ENCODE measurements at regions not wholly inside any gene's neighbourhood (a gene's known extent, or its start where the extent isn't known, plus 50 kb on each side); places are given as distances from the start of the nearest gene placed in this dataset.

DNA sequence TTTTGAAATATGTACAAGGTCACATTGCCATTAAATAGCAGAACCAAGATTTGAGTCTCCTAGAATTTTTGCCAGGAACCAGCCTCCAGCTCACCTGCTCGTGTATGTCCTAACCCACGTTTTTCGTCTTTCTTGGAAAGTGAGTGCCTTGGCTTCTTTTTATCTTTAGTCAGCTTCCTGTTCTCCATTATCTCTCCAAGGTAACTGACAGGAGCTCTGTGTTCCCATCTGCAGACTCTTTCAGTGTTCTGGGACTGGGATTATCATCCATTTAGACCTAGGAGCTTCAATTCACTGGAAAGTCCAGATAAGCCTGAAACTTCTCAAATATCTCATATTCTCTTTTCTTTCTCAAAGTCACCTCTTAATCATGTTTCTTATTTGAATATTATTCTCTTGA lies 193.7 kb downstream of the ZIC5 start:
- no peak overlapping the region for H3K4me2 ChIP-seq

DNA sequence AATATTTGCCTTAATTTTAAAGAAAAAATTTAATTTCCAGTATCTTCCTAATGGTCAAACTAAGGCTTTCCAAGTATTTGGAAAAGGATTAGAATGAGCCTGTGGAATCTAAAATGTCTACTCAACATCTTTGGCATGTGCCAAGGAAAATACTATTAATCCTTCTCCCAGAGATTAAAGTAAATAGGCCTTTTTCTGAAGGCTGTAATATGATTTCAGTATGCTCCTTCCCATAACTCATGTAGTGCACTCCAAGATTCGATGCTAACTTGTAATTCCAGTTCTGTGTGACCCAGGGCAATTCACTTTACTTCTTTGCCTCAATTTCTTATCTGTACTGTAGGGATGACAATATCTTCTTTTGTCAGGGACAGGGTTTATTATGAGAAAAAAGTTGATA lies 196.9 kb downstream of the ZIC5 start:
- Histone ChIP-seq H3K4me1 (ENCODE audit: insufficient read depth) (no peaks in the 10 kb centered on the region), H3K9me3 (ENCODE audit: low read depth) (no peaks in the 10 kb centered on the region), H3K79me2 (no peaks in the 10 kb centered on the region), H3K4me2 (no peak overlapping the region), H3K27ac (no peak overlapping the region), H3K4me3 (no peak overlapping the region), H3K9me2 (replicated peaks; ENCODE audit: insufficient read depth) (no peaks in the 10 kb centered on the region), H3K27me3 (no peaks in the 10 kb centered on the region), H2AFZ (no peak overlapping the region), H3K36me3 (replicated peaks; ENCODE audit: insufficient read depth, low read depth) (no peaks in the 10 kb centered on the region), H4K20me1 (ENCODE audit: insufficient read depth, poor library complexity, severe bottlenecking) (no peaks in the 10 kb centered on the region)
- no peak for DNase-seq (ENCODE audit: low spot score)
- 33% methylated on average over 1 of the region's 1 CpG for WGBS (ENCODE audit: low lambda C conversion rate, missing lambda C conversion rate)
- TF ChIP-seq EZH2phosphoT487 (IDR thresholded peaks at IDR 0.05; ENCODE audit: low read depth, severe bottlenecking, unreplicated experiment), result no peak
- TF ChIP-seq, protein P1, sequence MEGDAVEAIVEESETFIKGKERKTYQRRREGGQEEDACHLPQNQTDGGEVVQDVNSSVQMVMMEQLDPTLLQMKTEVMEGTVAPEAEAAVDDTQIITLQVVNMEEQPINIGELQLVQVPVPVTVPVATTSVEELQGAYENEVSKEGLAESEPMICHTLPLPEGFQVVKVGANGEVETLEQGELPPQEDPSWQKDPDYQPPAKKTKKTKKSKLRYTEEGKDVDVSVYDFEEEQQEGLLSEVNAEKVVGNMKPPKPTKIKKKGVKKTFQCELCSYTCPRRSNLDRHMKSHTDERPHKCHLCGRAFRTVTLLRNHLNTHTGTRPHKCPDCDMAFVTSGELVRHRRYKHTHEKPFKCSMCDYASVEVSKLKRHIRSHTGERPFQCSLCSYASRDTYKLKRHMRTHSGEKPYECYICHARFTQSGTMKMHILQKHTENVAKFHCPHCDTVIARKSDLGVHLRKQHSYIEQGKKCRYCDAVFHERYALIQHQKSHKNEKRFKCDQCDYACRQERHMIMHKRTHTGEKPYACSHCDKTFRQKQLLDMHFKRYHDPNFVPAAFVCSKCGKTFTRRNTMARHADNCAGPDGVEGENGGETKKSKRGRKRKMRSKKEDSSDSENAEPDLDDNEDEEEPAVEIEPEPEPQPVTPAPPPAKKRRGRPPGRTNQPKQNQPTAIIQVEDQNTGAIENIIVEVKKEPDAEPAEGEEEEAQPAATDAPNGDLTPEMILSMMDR (IDR thresholded peaks at IDR 0.05; ENCODE audit: poor library complexity), result no peak
- TF ChIP-seq EZH2 (IDR thresholded peaks at IDR 0.05; ENCODE audit: borderline replicate concordance), result no peak

More for the DNA sequence above, 193.7 kb downstream of the ZIC5 start:
- no peaks in the 10 kb centered on the region for H3K4me1 ChIP-seq (ENCODE audit: insufficient read depth)
- H3K27ac ChIP-seq, result no peak overlapping the region
- H3K36me3 ChIP-seq (replicated peaks; ENCODE audit: insufficient read depth, low read depth), result no peaks in the 10 kb centered on the region
- 46% methylated on average over 3 of the region's 3 CpGs for WGBS (ENCODE audit: low lambda C conversion rate, missing lambda C conversion rate)
- no peaks in the 10 kb centered on the region for H3K79me2 ChIP-seq
- DNase-seq (ENCODE audit: low spot score), result no peak
- H3K9me2 ChIP-seq (replicated peaks; ENCODE audit: insufficient read depth), result no peaks in the 10 kb centered on the region
- no peaks in the 10 kb centered on the region for H3K9me3 ChIP-seq (ENCODE audit: low read depth)
- TF ChIP-seq EZH2 (IDR thresholded peaks at IDR 0.05; ENCODE audit: borderline replicate concordance) (no peak), EZH2phosphoT487 (IDR thresholded peaks at IDR 0.05; ENCODE audit: low read depth, severe bottlenecking, unreplicated experiment) (no peak)
- TF ChIP-seq, protein P1 (IDR thresholded peaks at IDR 0.05; ENCODE audit: poor library complexity), result no peak
- no peaks in the 10 kb centered on the region for H4K20me1 ChIP-seq (ENCODE audit: insufficient read depth, poor library complexity, severe bottlenecking)
- no peak overlapping the region for H3K4me3 ChIP-seq
- no peak overlapping the region for H2AFZ ChIP-seq
- H3K27me3 ChIP-seq, result no peaks in the 10 kb centered on the region

DNA sequence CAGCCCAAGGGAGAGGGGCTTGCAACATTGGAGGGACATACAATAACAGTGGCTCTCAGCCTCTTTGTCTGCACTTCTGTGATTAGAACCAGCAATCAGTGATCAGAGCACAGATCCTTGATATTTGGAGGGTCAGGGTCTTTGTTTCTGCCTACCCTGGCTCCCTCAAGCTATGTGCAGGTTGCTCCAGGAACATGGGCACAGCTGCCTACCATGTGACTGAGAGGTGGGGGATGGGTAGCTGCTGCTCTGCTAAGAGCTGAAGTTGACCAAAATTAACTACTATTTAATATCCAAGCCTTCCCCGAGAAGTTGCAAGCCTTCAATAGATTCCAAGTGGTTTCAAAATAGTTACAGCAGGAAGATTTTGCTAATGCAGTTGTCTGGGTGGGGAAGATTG lies 202.6 kb downstream of the ZIC5 start:
- TF ChIP-seq EZH2 (IDR thresholded peaks at IDR 0.05; ENCODE audit: borderline replicate concordance), result no peak
- TF ChIP-seq EZH2phosphoT487 (IDR thresholded peaks at IDR 0.05; ENCODE audit: low read depth, severe bottlenecking, unreplicated experiment), result no peak
- TF ChIP-seq, protein P1 (IDR thresholded peaks at IDR 0.05; ENCODE audit: poor library complexity), result no peak
- no peaks in the 10 kb centered on the region for H3K27me3 ChIP-seq
- H3K9me2 ChIP-seq (replicated peaks; ENCODE audit: insufficient read depth), result no peaks in the 10 kb centered on the region
- H3K36me3 ChIP-seq (replicated peaks; ENCODE audit: insufficient read depth, low read depth), result no peaks in the 10 kb centered on the region
- no peak overlapping the region for H3K27ac ChIP-seq
- 69% methylated on average over 1 of the region's 1 CpG for WGBS (ENCODE audit: low lambda C conversion rate, missing lambda C conversion rate)
- H4K20me1 ChIP-seq (ENCODE audit: insufficient read depth, poor library complexity, severe bottlenecking), result no peaks in the 10 kb centered on the region
- DNase-seq (ENCODE audit: low spot score), result no peak
- H3K4me1 ChIP-seq (ENCODE audit: insufficient read depth), result no peaks in the 10 kb centered on the region
- H3K4me2 ChIP-seq, result no peak overlapping the region
- no peak overlapping the region for H2AFZ ChIP-seq
- H3K9me3 ChIP-seq (ENCODE audit: low read depth), result no peaks in the 10 kb centered on the region
- no peaks in the 10 kb centered on the region for H3K79me2 ChIP-seq
- H3K4me3 ChIP-seq, result no peak overlapping the region

DNA sequence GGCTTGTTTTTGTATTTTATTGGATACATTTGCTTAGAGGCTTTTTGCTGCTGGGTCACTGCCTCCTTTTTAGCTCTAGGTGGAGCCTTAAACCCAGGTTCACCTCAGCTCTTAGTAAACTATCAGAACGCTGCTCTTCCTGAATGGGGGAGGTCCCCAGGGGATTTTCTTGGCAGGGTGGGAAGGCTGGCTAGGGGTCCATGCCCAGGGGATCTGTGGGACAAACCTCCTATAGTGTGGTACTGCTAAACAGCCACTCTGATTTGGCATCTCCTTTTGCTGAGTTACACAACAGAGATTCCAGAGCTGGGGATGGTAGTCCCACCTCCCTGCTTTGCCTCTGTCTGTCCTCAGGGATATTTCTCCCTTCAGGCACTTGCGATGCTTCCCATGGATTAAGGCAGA lies 204.9 kb downstream of the ZIC5 start:
- Histone ChIP-seq H3K36me3 (replicated peaks; ENCODE audit: insufficient read depth, low read depth) (no peaks in the 10 kb centered on the region), H3K79me2 (no peaks in the 10 kb centered on the region), H4K20me1 (ENCODE audit: insufficient read depth, poor library complexity, severe bottlenecking) (no peaks in the 10 kb centered on the region), H3K4me1 (ENCODE audit: insufficient read depth) (no peaks in the 10 kb centered on the region), H3K9me2 (replicated peaks; ENCODE audit: insufficient read depth) (no peaks in the 10 kb centered on the region), H3K4me3 (no peak overlapping the region), H2AFZ (no peak overlapping the region), H3K27me3 (no peaks in the 10 kb centered on the region), H3K27ac (no peak overlapping the region), H3K9me3 (ENCODE audit: low read depth) (no peaks in the 10 kb centered on the region), H3K4me2 (no peak overlapping the region)
- no peak for TF ChIP-seq EZH2phosphoT487 (IDR thresholded peaks at IDR 0.05; ENCODE audit: low read depth, severe bottlenecking, unreplicated experiment)
- TF ChIP-seq, protein P1 (IDR thresholded peaks at IDR 0.05; ENCODE audit: poor library complexity), result peak; percentile 5
- TF ChIP-seq EZH2 (IDR thresholded peaks at IDR 0.05; ENCODE audit: borderline replicate concordance), result no peak
- DNase-seq (ENCODE audit: low spot score), result no peak
- WGBS (ENCODE audit: low lambda C conversion rate, missing lambda C conversion rate), result 36% methylated on average over 2 of the region's 2 CpGs

Data from hepatocyte (in vitro differentiated cells).